ENCODE measurements at regions not wholly inside any gene's neighbourhood (a gene's known extent, or its start where the extent isn't known, plus 50 kb on each side); places are given as distances from the start of the nearest gene placed in this dataset.
A peak's percentile ranks its signal among the peaks of the same experiment; 100 is the strongest.

- no peak for DNase-seq
Observed at GRCh38 chr10:123463181-123463580, 203.0 kb upstream of the GPR26 start.

- DNase-seq = no peak
Observed at GRCh38 chr10:123463698-123464097, 202.5 kb upstream of the GPR26 start.

GRCh38 chr10:123464430-123465323, 201.5 kb upstream of the GPR26 start:
- no peak for DNase-seq

- DNase-seq = no peak
Observed at GRCh38 chr10:123470336-123470921, 195.7 kb upstream of the GPR26 start.

- no peak for DNase-seq
Observed at GRCh38 chr10:123471811-123472210, 194.3 kb upstream of the GPR26 start.

- no peak for DNase-seq
Observed at GRCh38 chr10:123472606-123473005, 193.5 kb upstream of the GPR26 start.

GRCh38 chr10:123474700-123475099, 191.5 kb upstream of the GPR26 start:
- no peak for DNase-seq

- no peak for DNase-seq
Observed at GRCh38 chr10:123475466-123475865, 190.7 kb upstream of the GPR26 start.

- peak; percentile 77 for DNase-seq
Observed at GRCh38 chr10:123478116-123478515, 188.0 kb upstream of the GPR26 start.

- no peak for DNase-seq
Observed at GRCh38 chr10:123479640-123480039, 186.5 kb upstream of the GPR26 start.

- DNase-seq = no peak
Observed at GRCh38 chr10:123480344-123480743, 185.8 kb upstream of the GPR26 start.

- DNase-seq = no peak
Observed at GRCh38 chr10:123480845-123481244, 185.3 kb upstream of the GPR26 start.

- DNase-seq = no peak
Observed at GRCh38 chr10:123484722-123485121, 181.4 kb upstream of the GPR26 start.

- no peak for DNase-seq
Observed at GRCh38 chr10:123485341-123485960, 180.7 kb upstream of the GPR26 start.

GRCh38 chr10:123488436-123488835, 177.7 kb upstream of the GPR26 start:
- DNase-seq = no peak

- no peak for DNase-seq
Observed at GRCh38 chr10:123491364-123491763, 174.8 kb upstream of the GPR26 start.

GRCh38 chr10:123492016-123492415, 174.1 kb upstream of the GPR26 start:
- DNase-seq = no peak

GRCh38 chr10:123494301-123494808, 171.8 kb upstream of the GPR26 start:
- DNase-seq = no peak

GRCh38 chr10:123496375-123496774, 169.8 kb upstream of the GPR26 start:
- no peak for DNase-seq

GRCh38 chr10:123496996-123497660, 169.0 kb upstream of the GPR26 start:
- DNase-seq = no peak

- DNase-seq = no peak
Observed at GRCh38 chr10:123500110-123500509, 166.0 kb upstream of the GPR26 start.

- DNase-seq = no peak
Observed at GRCh38 chr10:123501148-123501547, 165.0 kb upstream of the GPR26 start.

GRCh38 chr10:123502983-123503382, 163.2 kb upstream of the GPR26 start:
- DNase-seq = no peak
